Psoas muscle (tissue), 7 donors: ENCODE measurements at regions not wholly inside any gene's neighbourhood (a gene's known extent, or its start where the extent isn't known, plus 50 kb on each side); places are given as distances from the start of the nearest gene placed in this dataset.

ENCODE experiments used
- ATAC-seq, 4 donors: fragments of 200-7000 bp; cut with Tn5 transposase; one replicate each; pipeline ENCODE4 v1.9.1; 2020; ENCODE audit warnings: moderate library complexity in 3 of 4, mild to moderate bottlenecking in 2 of 4
- DNase-seq, 2 donors: peaks; one replicate each; pipeline ENCODE4 v3.0.0-alpha.2; 2020
- H3K27ac ChIP-seq: fragments of 200-600 bp; one replicate; pipeline ENCODE4 v1.8.0; 2022
- H3K27me3 ChIP-seq, 3 donors: fragments of 200-600 bp in 1 of 3; one replicate each; pipeline versions ENCODE4 v1.6.1 to v1.8.0; 2013 to 2022; ENCODE audit warnings: low read length in 2 of 3, mild to moderate bottlenecking in 2 of 3, moderate library complexity in 1 of 3; ENCODE audit not compliant: insufficient read depth in 3 of 3
- H3K36me3 ChIP-seq, 2 donors: fragments of 200-600 bp in 1 of 2; one replicate each; pipeline versions ENCODE4 v1.6.1 to v1.8.0; 2013 to 2022; ENCODE audit warnings: low read depth in 1 of 2, mild to moderate bottlenecking in 1 of 2, moderate library complexity in 1 of 2; ENCODE audit not compliant: insufficient read depth in 1 of 2
- H3K4me1 ChIP-seq: fragments of 200-600 bp; one replicate; pipeline ENCODE4 v1.8.0; 2022
- H3K4me3 ChIP-seq: fragments of 200-600 bp; one replicate; pipeline ENCODE4 v1.8.0; 2022; ENCODE audit warnings: mild to moderate bottlenecking
- H3K9me3 ChIP-seq: fragments of 200-600 bp; one replicate; pipeline ENCODE4 v1.8.0; 2022
- CTCF ChIP-seq: fragments of 200-600 bp; IDR thresholded peaks from one replicate; pipeline ENCODE4 v1.8.0; 2022; ENCODE audit warnings: antibody characterized with exemption
- WGBS, 3 donors: extraction: QIAGEN DNeasy Blood & Tissue Kit; methylation state at CpG; one replicate each; pipeline versions ENCODE4 v1.1.6 to v1.1.7; 2013; 5-methylcytosine and 5-hydroxymethylcytosine counted together
- intact Hi-C, 2 donors: fragments of 100-400 bp; cut with DNase I; formaldehyde crosslinking; loops; one replicate each; pipeline versions ENCODE4 v1.11.0 to v1.14.2; 2022
- donor health status: healthy with polysubstance abuse.
- donor health status: DM: no; HTN: no; CAD: no; lungs with moderate emphysema.
- donor health status: Bipolar disorder and iron deficiency.
- donor health status: healthy.
- donor health status: DM: yes; HTN: yes; CAD: no.
- donor health status: DM: no; HTN: no; CAD: no.
- donor health status: DM: yes; HTN: yes; CAD: no.

GRCh38 chr18:71995904-71996465 lies 548.2 kb downstream of the CBLN2 start:
- WGBS, 3 donors: 75 to 90% (median 84%) methylated on average over 1 of the region's 1 CpG
- TF ChIP-seq CTCF: no peak
- no peak overlapping the region for H3K27ac ChIP-seq
- no peaks in the 10 kb centered on the region for H3K9me3 ChIP-seq
- intact Hi-C loops: no loop called here
- no peaks in the 10 kb centered on the region for H3K27me3 ChIP-seq
- ATAC-seq: no peak
- DNase-seq: no peak
- no peaks in the 10 kb centered on the region for H3K4me1 ChIP-seq
- H3K36me3 ChIP-seq: no peaks in the 10 kb centered on the region
- H3K4me3 ChIP-seq: no peak overlapping the region

GRCh38 chr18:71994273-71994672 lies 549.9 kb downstream of the CBLN2 start:
- ATAC-seq: no peak
- no peak overlapping the region for H3K4me3 ChIP-seq
- intact Hi-C loops: no loop called here

GRCh38 chr18:71989616-71990015 lies 554.5 kb downstream of the CBLN2 start:
- Histone ChIP-seq H3K36me3 (no peaks in the 10 kb centered on the region), H3K9me3 (no peaks in the 10 kb centered on the region), H3K27me3 (no peaks in the 10 kb centered on the region), H3K4me1 (no peaks in the 10 kb centered on the region), H3K27ac (no peak overlapping the region), H3K4me3 (no peak overlapping the region)
- ATAC-seq (no peak), DNase-seq (no peak)
- TF ChIP-seq CTCF: no peak
- intact Hi-C loops: no loop called here
- whole genome bisulfite sequencing, 3 donors: 56 to 74% (median 59%) methylated on average over 1 of the region's 1 CpG

More at GRCh38 chr18:71994273-71994672, 549.9 kb downstream of the CBLN2 start:
- no peaks in the 10 kb centered on the region for H3K9me3 ChIP-seq
- 62 to 83% (median 76%) methylated on average over 1 of the region's 1 CpG for WGBS, 3 donors
- no peak for TF ChIP-seq CTCF
- no peak overlapping the region for H3K27ac ChIP-seq
- H3K36me3 ChIP-seq: no peaks in the 10 kb centered on the region
- no peak for DNase-seq
- H3K4me1 ChIP-seq: no peaks in the 10 kb centered on the region
- H3K27me3 ChIP-seq: no peaks in the 10 kb centered on the region

- no peak for DNase-seq
- no peak for TF ChIP-seq CTCF
- no peaks in the 10 kb centered on the region for H3K36me3 ChIP-seq
- intact Hi-C loops: no loop called here
- H3K4me3 ChIP-seq: no peak overlapping the region
- no peak overlapping the region for H3K27ac ChIP-seq
- no peaks in the 10 kb centered on the region for H3K9me3 ChIP-seq
- H3K4me1 ChIP-seq: no peaks in the 10 kb centered on the region
- WGBS, 3 donors: 50 to 59% (median 52%) methylated on average over 2 of the region's 2 CpGs
- H3K27me3 ChIP-seq: no peaks in the 10 kb centered on the region
- no peak for ATAC-seq
Measured at GRCh38 chr18:71986351-71987050, 557.6 kb downstream of the CBLN2 start.

GRCh38 chr18:71976744-71977143 lies 567.4 kb downstream of the CBLN2 start:
- Histone ChIP-seq H3K4me3 (no peak overlapping the region), H3K27ac (no peak overlapping the region), H3K27me3 (no peaks in the 10 kb centered on the region), H3K9me3 (no peaks in the 10 kb centered on the region), H3K4me1 (no peaks in the 10 kb centered on the region), H3K36me3 (no peaks in the 10 kb centered on the region)
- 19 to 24% (median 20%) methylated on average over 2 of the region's 2 CpGs for WGBS, 3 donors
- no peak for ATAC-seq
- intact Hi-C loops: no loop called here
- DNase-seq: no peak
- no peak for TF ChIP-seq CTCF
